Transverse colon (tissue), 4 donors: ENCODE measurements at regions not wholly inside any gene's neighbourhood (a gene's known extent, or its start where the extent isn't known, plus 50 kb on each side); places are given as distances from the start of the nearest gene placed in this dataset.

Experiments used
- POLR2A ChIP-seq: fragments of 450-650 bp; IDR thresholded peaks from one replicate; pipeline ENCODE4 v1.6.1; 2016; ENCODE audit warnings: antibody characterized with exemption, mild to moderate bottlenecking, moderate library complexity
- POLR2AphosphoS5 ChIP-seq, 3 donors: sonication (generic); formaldehyde crosslinking; IDR thresholded peaks; one replicate each; pipeline ENCODE4 v1.6.1; 2016; ENCODE audit warnings: antibody characterized with exemption in 3 of 3
- TF ChIP-seq, protein P1 (sequence below), 5 experiments: fragments of 200-600 bp in 3 of 5; fragments of 450-650 bp in 2 of 5; sonication (generic) in 3 of 5; IDR thresholded peaks; 1 replicate in 2 of 5; 2 replicates in 3 of 5; pipeline ENCODE4 v1.5.1; 2016 to 2017; ENCODE audit warnings: antibody characterized with exemption in 5 of 5, inconsistent platforms in 3 of 5, mild to moderate bottlenecking in 2 of 5, moderate library complexity in 1 of 5

DNA sequence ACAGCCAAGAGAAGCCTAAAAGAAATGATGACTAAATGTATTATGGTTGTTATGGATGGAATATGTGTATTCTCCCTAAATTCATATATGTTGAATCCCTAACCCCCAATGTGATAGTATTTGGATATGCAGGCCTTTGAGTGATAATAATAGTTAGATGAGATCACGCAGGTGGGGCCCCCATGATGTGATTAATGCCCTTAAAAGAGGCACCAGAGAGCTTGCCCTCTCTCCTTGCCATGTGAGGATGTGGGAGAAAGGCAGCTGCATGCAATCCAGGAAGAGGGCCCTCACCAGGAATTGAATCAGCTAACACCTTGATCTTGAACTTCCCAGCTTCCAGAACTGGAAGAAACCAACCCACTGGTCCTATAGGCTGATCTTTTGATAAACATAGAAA, 190.6 kb upstream of the TCF21 start:
- TF ChIP-seq, protein P1, sequence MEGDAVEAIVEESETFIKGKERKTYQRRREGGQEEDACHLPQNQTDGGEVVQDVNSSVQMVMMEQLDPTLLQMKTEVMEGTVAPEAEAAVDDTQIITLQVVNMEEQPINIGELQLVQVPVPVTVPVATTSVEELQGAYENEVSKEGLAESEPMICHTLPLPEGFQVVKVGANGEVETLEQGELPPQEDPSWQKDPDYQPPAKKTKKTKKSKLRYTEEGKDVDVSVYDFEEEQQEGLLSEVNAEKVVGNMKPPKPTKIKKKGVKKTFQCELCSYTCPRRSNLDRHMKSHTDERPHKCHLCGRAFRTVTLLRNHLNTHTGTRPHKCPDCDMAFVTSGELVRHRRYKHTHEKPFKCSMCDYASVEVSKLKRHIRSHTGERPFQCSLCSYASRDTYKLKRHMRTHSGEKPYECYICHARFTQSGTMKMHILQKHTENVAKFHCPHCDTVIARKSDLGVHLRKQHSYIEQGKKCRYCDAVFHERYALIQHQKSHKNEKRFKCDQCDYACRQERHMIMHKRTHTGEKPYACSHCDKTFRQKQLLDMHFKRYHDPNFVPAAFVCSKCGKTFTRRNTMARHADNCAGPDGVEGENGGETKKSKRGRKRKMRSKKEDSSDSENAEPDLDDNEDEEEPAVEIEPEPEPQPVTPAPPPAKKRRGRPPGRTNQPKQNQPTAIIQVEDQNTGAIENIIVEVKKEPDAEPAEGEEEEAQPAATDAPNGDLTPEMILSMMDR (IDR thresholded peaks at IDR 0.05) = no peak
- TF ChIP-seq POLR2A = no peak
- TF ChIP-seq POLR2AphosphoS5 (IDR thresholded peaks at IDR 0.05) = no peak
